HepG2 (cell line): ENCODE measurements at regions not wholly inside any gene's neighbourhood (a gene's known extent, or its start where the extent isn't known, plus 50 kb on each side); places are given as distances from the start of the nearest gene placed in this dataset.

Experiments
- ATAC-seq: fragments of 200-7000 bp; cut with Tn5 transposase; 3 replicates; pipeline ENCODE4 v1.9.1; 2020; ENCODE audit warnings: mild to moderate bottlenecking, moderate library complexity
- BruUV-seq: library from RNA; stranded (reverse); fragments of 400-500 nt; replicated peaks from 2 replicates; lab custom pipeline; 2021; lab: Mats Ljungman, UMichigan
- CTCF ChIA-PET: fragments of 300-600 bp; formaldehyde crosslinking; extraction: SDS; loops from one replicate; lab custom pipeline; 2021; ENCODE audit warnings: low total read pairs, inconsistent platforms, low intra/inter-chr PET ratio; lab: Yijun Ruan, JAX
- POLR2A ChIA-PET: fragments of 350-600 bp; sonication (Branson Sonifier 250); formaldehyde crosslinking; loops from one replicate; lab custom pipeline; 2020; ENCODE audit warnings: antibody characterized with exemption, inconsistent platforms; lab: Yijun Ruan, JAX
- DNase-seq: peaks from one replicate; pipeline ENCODE4 v3.0.0-alpha.2; 2015; ENCODE audit warnings: low spot score
- FAIRE-seq: peaks from 3 replicates; lab custom pipeline; 2011; peaks lifted over from hg19 to GRCh38; lab: Jason Lieb, UNC
- H2AFZ ChIP-seq: one replicate; pipeline ENCODE4 v1.6.1; 2011; ENCODE audit warnings: low read length, inconsistent platforms
- H3K27ac ChIP-seq: fragments of 300-600 bp; 3 replicates; pipeline ENCODE4 v1.8.0; 2011; ENCODE audit warnings: mixed run types, mild to moderate bottlenecking, mixed read lengths, low read length, inconsistent platforms; ENCODE audit not compliant: insufficient read depth; ENCODE audit errors: extremely low read length
- H3K27me3 ChIP-seq, 2 experiments: fragments of 200-600 bp in 1 of 2; 2 replicates in 1 of 2; 3 replicates in 1 of 2; pipeline versions ENCODE4 v1.6.0 to v1.8.0; 2011; ENCODE audit warnings: low read length in 2 of 2, mild to moderate bottlenecking in 2 of 2, moderate library complexity in 2 of 2, inconsistent platforms in 1 of 2; ENCODE audit not compliant: insufficient read depth in 2 of 2, control insufficient read depth in 1 of 2
- H3K36me3 ChIP-seq, 2 experiments: fragments of 200-600 bp in 1 of 2; replicated peaks in 1 of 2; 2 replicates in 1 of 2; 3 replicates in 1 of 2; pipeline versions ENCODE4 v1.5.1 to v1.8.0; 2011; ENCODE audit warnings: low read length in 2 of 2, inconsistent platforms in 1 of 2; ENCODE audit not compliant: insufficient read depth in 2 of 2, control insufficient read depth in 1 of 2
- H3K4me1 ChIP-seq: 2 replicates; pipeline ENCODE4 v1.5.1; 2012; ENCODE audit warnings: low read length, inconsistent platforms; ENCODE audit not compliant: insufficient read depth
- H3K4me2 ChIP-seq: 2 replicates; pipeline ENCODE4 v1.6.0; 2011; ENCODE audit warnings: low read depth, low read length, inconsistent platforms
- H3K4me3 ChIP-seq, 3 experiments: fragments of 200-600 bp in 1 of 3; sonication (generic), shearing (Covaris generic) in 1 of 3; replicated peaks in 1 of 3; 2 replicates each; pipeline ENCODE4 v1.5.1; 2011 to 2016; ENCODE audit warnings: low read length in 3 of 3, inconsistent platforms in 2 of 3, low read depth in 2 of 3, mild to moderate bottlenecking in 2 of 3, control low read depth in 1 of 3, mixed read lengths in 1 of 3; ENCODE audit not compliant: insufficient read depth in 1 of 3
- H3K79me2 ChIP-seq: one replicate; pipeline ENCODE4 v1.6.1; 2011; ENCODE audit warnings: low read length, inconsistent platforms; ENCODE audit not compliant: insufficient read depth
- H3K9ac ChIP-seq: 2 replicates; pipeline ENCODE4 v1.6.0; 2011; ENCODE audit warnings: mild to moderate bottlenecking, low read depth, low read length, inconsistent platforms; ENCODE audit not compliant: insufficient read depth
- H3K9me3 ChIP-seq: 2 replicates; pipeline ENCODE4 v1.5.1; 2012; ENCODE audit warnings: mild to moderate bottlenecking, low read length
- H4K20me1 ChIP-seq: 2 replicates; pipeline ENCODE4 v1.6.0; 2011; ENCODE audit warnings: inconsistent platforms, mild to moderate bottlenecking, low read length, moderate library complexity; ENCODE audit not compliant: insufficient read depth
- KDM2A ChIP-seq: sonication (generic); formaldehyde crosslinking; IDR thresholded peaks from 2 replicates; pipeline ENCODE4 v1.4.0; 2020; ENCODE audit warnings: low read depth, missing genetic modification reagents, borderline replicate concordance
- MTA3 ChIP-seq: sonication (generic); formaldehyde crosslinking; IDR thresholded peaks from 2 replicates; pipeline ENCODE4 v1.4.0; 2020; ENCODE audit warnings: missing genetic modification reagents
- PAX8 ChIP-seq: sonication (generic); formaldehyde crosslinking; IDR thresholded peaks from 2 replicates; pipeline ENCODE4 v1.8.0; 2022; ENCODE audit warnings: mild to moderate bottlenecking, missing genetic modification reagents, borderline replicate concordance
- PCBP2 ChIP-seq: fragments of 200-400 bp; formaldehyde crosslinking; optimal IDR thresholded peaks from 2 replicates; pipeline ENCODE3; 2018; ENCODE audit warnings: low read length, low read depth; ENCODE audit not compliant: poor library complexity, severe bottlenecking
- SALL1 ChIP-seq: sonication (generic); formaldehyde crosslinking; IDR thresholded peaks from 2 replicates; pipeline ENCODE4 v1.8.0; 2022; ENCODE audit warnings: mild to moderate bottlenecking, missing genetic modification reagents
- SALL2 ChIP-seq: sonication (generic); formaldehyde crosslinking; IDR thresholded peaks from 2 replicates; pipeline ENCODE4 v1.8.1; 2023; ENCODE audit warnings: mild to moderate bottlenecking, missing genetic modification reagents, inconsistent platforms
- SAP130 ChIP-seq: IDR thresholded peaks from 2 replicates; pipeline ENCODE4 v1.6.1; 2016; ENCODE audit warnings: low read depth
- ZFP62 ChIP-seq: sonication (generic); formaldehyde crosslinking; IDR thresholded peaks from 2 replicates; pipeline ENCODE4 v1.4.0; 2020; ENCODE audit warnings: missing genetic modification reagents
- ZNF17 ChIP-seq: sonication (generic); formaldehyde crosslinking; IDR thresholded peaks from 2 replicates; pipeline ENCODE4 v1.5.0; 2020; ENCODE audit warnings: mild to moderate bottlenecking, missing genetic modification reagents
- ZNF33A ChIP-seq: sonication (generic); formaldehyde crosslinking; IDR thresholded peaks from 2 replicates; pipeline ENCODE4 v1.5.1; 2020; ENCODE audit warnings: missing genetic modification reagents, mild to moderate bottlenecking, moderate library complexity, borderline replicate concordance
- ZNF713 ChIP-seq: sonication (generic); formaldehyde crosslinking; IDR thresholded peaks from 2 replicates; pipeline ENCODE4 v1.4.0; 2020; ENCODE audit warnings: mild to moderate bottlenecking, missing genetic modification reagents
- ZNF773 ChIP-seq: sonication (generic); formaldehyde crosslinking; IDR thresholded peaks from 2 replicates; pipeline ENCODE4 v1.4.0; 2020; ENCODE audit warnings: missing genetic modification reagents, borderline replicate concordance
- WGBS: methylation state at CpG from one replicate; pipeline ENCODE4 v1.1.6; 2017; ENCODE audit warnings: low lambda C conversion rate; 5-methylcytosine and 5-hydroxymethylcytosine counted together
- in situ Hi-C: cut with HindIII; loops from 2 replicates; pipeline ENCODE4 v1.10.0; 2017; ENCODE audit warnings: low pct_unique_long_range_greater_than_20kb; ENCODE audit not compliant: extremely low pct_ligation_motif_present
- intact Hi-C: fragments of 100-400 bp; cut with micrococcal nuclease; formaldehyde crosslinking; loops from one replicate; pipeline ENCODE4 v1.10.0; 2022; ENCODE audit not compliant: unreplicated experiment
- TF ChIP-seq, protein P1 (sequence below): sonication (generic); formaldehyde crosslinking; IDR thresholded peaks from 2 replicates; pipeline ENCODE4 v1.5.0; 2020; ENCODE audit warnings: mild to moderate bottlenecking, missing genetic modification reagents, borderline replicate concordance
- TF ChIP-seq, protein P2 (sequence below): sonication (generic); formaldehyde crosslinking; IDR thresholded peaks from 2 replicates; pipeline ENCODE4 v1.5.0; 2020; ENCODE audit warnings: mild to moderate bottlenecking, missing genetic modification reagents
- TF ChIP-seq, protein P3 (sequence below): sonication (generic); formaldehyde crosslinking; IDR thresholded peaks from 2 replicates; pipeline ENCODE4 v1.5.0; 2020; ENCODE audit warnings: missing genetic modification reagents
- TF ChIP-seq, protein P4 (sequence below): sonication (generic); formaldehyde crosslinking; IDR thresholded peaks from 2 replicates; pipeline ENCODE4 v1.4.0; 2020; ENCODE audit warnings: missing genetic modification reagents

DNA sequence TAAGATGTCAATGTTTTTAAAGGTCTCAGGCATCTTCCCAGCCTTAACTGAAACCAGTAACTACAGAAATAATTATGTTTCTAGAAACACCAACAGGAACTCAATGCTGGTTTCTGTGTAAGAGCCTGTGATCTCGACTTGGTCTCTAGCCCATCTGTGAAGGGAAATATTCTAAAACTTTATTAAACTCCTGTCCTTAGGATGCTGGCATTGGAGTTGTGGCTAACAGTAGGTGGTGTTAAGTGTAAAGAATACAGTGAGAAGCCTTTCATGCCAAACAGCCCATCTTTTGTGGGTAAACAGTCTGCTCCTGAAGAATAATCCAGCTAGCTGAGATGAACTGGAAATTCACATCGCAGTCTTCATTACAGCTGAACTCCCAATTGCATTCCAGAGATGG lies 133.2 kb downstream of the ADAMTS15 start (continued):
- TF ChIP-seq KDM2A (CRISPR knock-in tag) = no peak

DNA sequence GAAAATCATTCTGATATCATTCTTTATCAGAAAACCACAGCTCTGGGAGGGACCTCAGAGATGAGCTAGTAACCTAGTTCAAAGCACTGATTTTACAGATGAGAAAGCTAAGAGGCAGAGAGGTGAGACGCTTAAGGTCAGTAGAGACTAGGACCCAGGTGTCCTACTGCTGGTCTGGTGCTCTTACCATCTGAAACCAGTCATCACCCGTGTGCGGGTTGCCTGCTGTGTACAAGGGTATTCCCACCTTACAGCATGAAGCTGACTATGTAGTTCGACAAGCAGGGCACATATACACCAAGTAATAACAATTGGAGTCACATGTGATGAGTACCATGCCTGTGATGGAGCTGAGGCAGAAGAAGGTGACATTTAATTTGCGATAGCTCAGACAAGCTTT lies 133.7 kb downstream of the ADAMTS15 start:
- H4K20me1 ChIP-seq = no peaks in the 10 kb centered on the region
- no peaks in the 10 kb centered on the region for H3K4me1 ChIP-seq
- POLR2A ChIA-PET = no interaction called here
- no peak overlapping the region for H3K27ac ChIP-seq
- 16% methylated on average over 5 of the region's 5 CpGs for WGBS
- intact Hi-C loops = no loop called here
- ATAC-seq (no peak), FAIRE-seq (no peak), DNase-seq (no peak)
- H3K9ac ChIP-seq = no peak overlapping the region
- no peaks in the 10 kb centered on the region for H3K79me2 ChIP-seq
- BruUV-seq = no TSS peak
- H3K36me3 ChIP-seq = no peaks in the 10 kb centered on the region
- no peak overlapping the region for H2AFZ ChIP-seq
- in situ Hi-C loops = no loop called here
- no peak overlapping the region for H3K4me2 ChIP-seq
- no peaks in the 10 kb centered on the region for H3K9me3 ChIP-seq
- CTCF ChIA-PET = no interaction called here
- H3K4me3 ChIP-seq = no peak overlapping the region
- H3K27me3 ChIP-seq = peaks cover 0 to 1% of the 10 kb centered on the region in 2 experiments; a peak in 2 of 5 replicates
- no peak for TF ChIP-seq PCBP2
- TF ChIP-seq ZNF713 = no peak
- TF ChIP-seq, protein P1, sequence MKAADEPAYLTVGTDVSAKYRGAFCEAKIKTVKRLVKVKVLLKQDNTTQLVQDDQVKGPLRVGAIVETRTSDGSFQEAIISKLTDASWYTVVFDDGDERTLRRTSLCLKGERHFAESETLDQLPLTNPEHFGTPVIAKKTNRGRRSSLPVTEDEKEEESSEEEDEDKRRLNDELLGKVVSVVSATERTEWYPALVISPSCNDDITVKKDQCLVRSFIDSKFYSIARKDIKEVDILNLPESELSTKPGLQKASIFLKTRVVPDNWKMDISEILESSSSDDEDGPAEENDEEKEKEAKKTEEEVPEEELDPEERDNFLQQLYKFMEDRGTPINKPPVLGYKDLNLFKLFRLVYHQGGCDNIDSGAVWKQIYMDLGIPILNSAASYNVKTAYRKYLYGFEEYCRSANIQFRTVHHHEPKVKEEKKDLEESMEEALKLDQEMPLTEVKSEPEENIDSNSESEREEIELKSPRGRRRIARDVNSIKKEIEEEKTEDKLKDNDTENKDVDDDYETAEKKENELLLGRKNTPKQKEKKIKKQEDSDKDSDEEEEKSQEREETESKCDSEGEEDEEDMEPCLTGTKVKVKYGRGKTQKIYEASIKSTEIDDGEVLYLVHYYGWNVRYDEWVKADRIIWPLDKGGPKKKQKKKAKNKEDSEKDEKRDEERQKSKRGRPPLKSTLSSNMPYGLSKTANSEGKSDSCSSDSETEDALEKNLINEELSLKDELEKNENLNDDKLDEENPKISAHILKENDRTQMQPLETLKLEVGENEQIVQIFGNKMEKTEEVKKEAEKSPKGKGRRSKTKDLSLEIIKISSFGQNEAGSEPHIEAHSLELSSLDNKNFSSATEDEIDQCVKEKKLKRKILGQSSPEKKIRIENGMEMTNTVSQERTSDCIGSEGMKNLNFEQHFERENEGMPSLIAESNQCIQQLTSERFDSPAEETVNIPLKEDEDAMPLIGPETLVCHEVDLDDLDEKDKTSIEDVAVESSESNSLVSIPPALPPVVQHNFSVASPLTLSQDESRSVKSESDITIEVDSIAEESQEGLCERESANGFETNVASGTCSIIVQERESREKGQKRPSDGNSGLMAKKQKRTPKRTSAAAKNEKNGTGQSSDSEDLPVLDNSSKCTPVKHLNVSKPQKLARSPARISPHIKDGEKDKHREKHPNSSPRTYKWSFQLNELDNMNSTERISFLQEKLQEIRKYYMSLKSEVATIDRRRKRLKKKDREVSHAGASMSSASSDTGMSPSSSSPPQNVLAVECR (CRISPR knock-in tag) = no peak
- TF ChIP-seq, protein P2, sequence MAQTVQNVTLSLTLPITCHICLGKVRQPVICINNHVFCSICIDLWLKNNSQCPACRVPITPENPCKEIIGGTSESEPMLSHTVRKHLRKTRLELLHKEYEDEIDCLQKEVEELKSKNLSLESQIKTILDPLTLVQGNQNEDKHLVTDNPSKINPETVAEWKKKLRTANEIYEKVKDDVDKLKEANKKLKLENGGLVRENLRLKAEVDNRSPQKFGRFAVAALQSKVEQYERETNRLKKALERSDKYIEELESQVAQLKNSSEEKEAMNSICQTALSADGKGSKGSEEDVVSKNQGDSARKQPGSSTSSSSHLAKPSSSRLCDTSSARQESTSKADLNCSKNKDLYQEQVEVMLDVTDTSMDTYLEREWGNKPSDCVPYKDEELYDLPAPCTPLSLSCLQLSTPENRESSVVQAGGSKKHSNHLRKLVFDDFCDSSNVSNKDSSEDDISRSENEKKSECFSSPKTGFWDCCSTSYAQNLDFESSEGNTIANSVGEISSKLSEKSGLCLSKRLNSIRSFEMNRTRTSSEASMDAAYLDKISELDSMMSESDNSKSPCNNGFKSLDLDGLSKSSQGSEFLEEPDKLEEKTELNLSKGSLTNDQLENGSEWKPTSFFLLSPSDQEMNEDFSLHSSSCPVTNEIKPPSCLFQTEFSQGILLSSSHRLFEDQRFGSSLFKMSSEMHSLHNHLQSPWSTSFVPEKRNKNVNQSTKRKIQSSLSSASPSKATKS (CRISPR knock-in tag) = no peak
- no peak for TF ChIP-seq SALL1 (CRISPR knock-in tag)
- no peak for TF ChIP-seq MTA3 (CRISPR knock-in tag)
- no peak for TF ChIP-seq PAX8 (CRISPR knock-in tag)
- no peak for TF ChIP-seq ZNF773
- no peak for TF ChIP-seq ZNF33A (CRISPR knock-in tag)
- no peak for TF ChIP-seq SAP130
- no peak for TF ChIP-seq ZNF17 (CRISPR knock-in tag)
- TF ChIP-seq, protein P3, sequence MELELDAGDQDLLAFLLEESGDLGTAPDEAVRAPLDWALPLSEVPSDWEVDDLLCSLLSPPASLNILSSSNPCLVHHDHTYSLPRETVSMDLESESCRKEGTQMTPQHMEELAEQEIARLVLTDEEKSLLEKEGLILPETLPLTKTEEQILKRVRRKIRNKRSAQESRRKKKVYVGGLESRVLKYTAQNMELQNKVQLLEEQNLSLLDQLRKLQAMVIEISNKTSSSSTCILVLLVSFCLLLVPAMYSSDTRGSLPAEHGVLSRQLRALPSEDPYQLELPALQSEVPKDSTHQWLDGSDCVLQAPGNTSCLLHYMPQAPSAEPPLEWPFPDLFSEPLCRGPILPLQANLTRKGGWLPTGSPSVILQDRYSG (CRISPR knock-in tag) = no peak
- no peak for TF ChIP-seq SALL2 (CRISPR knock-in tag)
- no peak for TF ChIP-seq ZFP62 (CRISPR knock-in tag)
- TF ChIP-seq, protein P4, sequence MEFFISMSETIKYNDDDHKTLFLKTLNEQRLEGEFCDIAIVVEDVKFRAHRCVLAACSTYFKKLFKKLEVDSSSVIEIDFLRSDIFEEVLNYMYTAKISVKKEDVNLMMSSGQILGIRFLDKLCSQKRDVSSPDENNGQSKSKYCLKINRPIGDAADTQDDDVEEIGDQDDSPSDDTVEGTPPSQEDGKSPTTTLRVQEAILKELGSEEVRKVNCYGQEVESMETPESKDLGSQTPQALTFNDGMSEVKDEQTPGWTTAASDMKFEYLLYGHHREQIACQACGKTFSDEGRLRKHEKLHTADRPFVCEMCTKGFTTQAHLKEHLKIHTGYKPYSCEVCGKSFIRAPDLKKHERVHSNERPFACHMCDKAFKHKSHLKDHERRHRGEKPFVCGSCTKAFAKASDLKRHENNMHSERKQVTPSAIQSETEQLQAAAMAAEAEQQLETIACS (CRISPR knock-in tag) = no peak
